Hematopoietic multipotent progenitor cell treated with erythropoietin and hydrocortisone succinate and interleukin-3 and kit ligand, for 15 days (in vitro differentiated cells): ENCODE measurements at regions not wholly inside any gene's neighbourhood (a gene's known extent, or its start where the extent isn't known, plus 50 kb on each side); places are given as distances from the start of the nearest gene placed in this dataset.
"Not testable (repeated sequence)": the region's sequence is repeated elsewhere in the genome, so short reads cannot be mapped to it uniquely, and the experiment has no call there.

Source experiments
- DNase-seq: peaks from one replicate; pipeline ENCODE4 v3.0.0-alpha.2; 2015; ENCODE audit warnings: low spot score

- DNase-seq = peak; percentile 53
Measured at GRCh38 chr1:46878173-46878782, 63.0 kb downstream of the CYP4A11 start.

- DNase-seq = not testable (repeated sequence)
Measured at GRCh38 chr1:46876093-46876492, 65.2 kb downstream of the CYP4A11 start.
